IgD-negative memory B cell (primary cell): ENCODE measurements at regions not wholly inside any gene's neighbourhood (a gene's known extent, or its start where the extent isn't known, plus 50 kb on each side); places are given as distances from the start of the nearest gene placed in this dataset.
"Not testable (repeated sequence)": the region's sequence is repeated elsewhere in the genome, so short reads cannot be mapped to it uniquely, and the experiment has no call there.

Experiments used
- H3K27ac Mint-ChIP-seq, 3 donors: one replicate each; pipeline ENCODE4 v1.8.0; 2020 to 2022; ENCODE audit warnings: mild to moderate bottlenecking in 3 of 3, mixed read lengths in 3 of 3, moderate library complexity in 1 of 3
- H3K27me3 Mint-ChIP-seq: one replicate; pipeline ENCODE4 v1.8.0; 2021; ENCODE audit warnings: mixed read lengths
- H3K36me3 Mint-ChIP-seq: one replicate; pipeline ENCODE4 v1.8.0; 2020; ENCODE audit warnings: mild to moderate bottlenecking, mixed read lengths
- H3K4me1 Mint-ChIP-seq, 3 donors: one replicate each; pipeline ENCODE4 v1.8.0; 2020 to 2022; ENCODE audit warnings: mixed read lengths in 3 of 3, mild to moderate bottlenecking in 1 of 3
- H3K4me3 Mint-ChIP-seq, 4 donors: one replicate each; pipeline ENCODE4 v1.8.0; 2020 to 2022; ENCODE audit warnings: mild to moderate bottlenecking in 4 of 4, mixed read lengths in 4 of 4, moderate library complexity in 3 of 4
- H3K9me3 Mint-ChIP-seq, 3 donors: one replicate each; pipeline ENCODE4 v1.8.0; 2020 to 2021; ENCODE audit warnings: mixed read lengths in 3 of 3, mild to moderate bottlenecking in 1 of 3

DNA sequence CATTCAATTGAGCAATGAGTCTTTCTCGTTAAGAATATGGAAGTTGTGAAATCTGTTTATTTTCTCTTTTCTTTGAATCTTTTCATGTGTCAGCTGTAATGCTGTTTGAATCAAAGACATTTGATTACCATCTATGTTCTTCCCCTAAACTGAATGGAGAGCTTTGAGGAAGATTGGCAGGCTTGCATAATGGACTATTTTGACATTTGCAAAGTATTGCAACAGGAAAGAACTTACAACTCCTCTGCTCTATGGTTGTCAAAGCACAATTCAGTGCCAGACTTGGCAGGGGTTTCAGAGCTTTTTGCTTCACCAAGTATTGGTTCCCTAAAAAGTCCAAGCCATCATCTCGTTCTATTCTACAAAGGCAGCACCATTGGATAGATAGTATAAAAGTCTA lies 549.0 kb upstream of the NUDT12 start:
- no peaks in the 10 kb centered on the region for H3K4me1 Mint-ChIP-seq
- H3K36me3 Mint-ChIP-seq: no peaks in the 10 kb centered on the region
- H3K27ac Mint-ChIP-seq: no peak overlapping the region
- peaks cover 0 to 7% (median 3%) of the 10 kb centered on the region in 3 donors for H3K9me3 Mint-ChIP-seq
- no peaks in the 10 kb centered on the region for H3K27me3 Mint-ChIP-seq
- no peak overlapping the region for H3K4me3 Mint-ChIP-seq

DNA sequence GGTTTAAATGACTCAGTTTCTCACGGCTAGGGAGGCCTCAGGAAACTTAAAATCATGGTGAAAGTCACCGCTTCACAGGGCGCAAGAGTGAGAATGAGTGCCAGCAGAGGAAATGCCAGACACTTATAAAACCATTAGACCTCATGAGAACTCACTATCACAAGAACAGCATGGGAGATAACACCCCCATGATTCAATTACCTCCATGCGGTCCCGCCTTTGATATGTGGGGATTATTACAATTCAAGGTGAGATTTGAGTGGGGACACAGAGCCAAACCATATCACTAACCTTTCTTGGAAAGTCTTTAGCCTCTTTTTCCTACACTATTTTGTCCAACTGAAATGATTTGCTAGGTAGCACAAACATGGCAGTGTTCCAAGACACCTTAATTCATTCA lies 533.9 kb upstream of the NUDT12 start:
- H3K9me3 Mint-ChIP-seq: peaks cover 3 to 16% (median 5%) of the 10 kb centered on the region in 3 donors

DNA sequence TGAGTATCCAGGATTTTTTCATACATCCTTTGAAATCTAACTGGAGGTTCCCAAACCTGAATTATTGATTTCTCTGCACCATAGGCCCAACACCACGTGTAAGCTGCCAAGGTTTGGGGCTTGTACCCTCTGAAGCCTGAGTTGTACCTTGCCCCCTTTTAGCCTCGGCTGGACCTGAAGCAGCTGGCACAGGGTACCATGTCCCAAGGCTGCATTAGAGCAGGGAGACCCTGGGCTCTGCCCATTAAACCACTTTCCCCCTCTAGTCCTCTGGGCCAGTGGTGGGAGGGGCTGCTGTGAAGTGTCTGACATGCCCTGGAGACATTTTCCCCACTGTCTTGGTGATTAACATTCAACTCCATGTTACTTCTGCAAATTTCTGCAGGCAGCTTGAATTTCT lies 532.9 kb upstream of the NUDT12 start:
- H3K27me3 Mint-ChIP-seq: no peaks in the 10 kb centered on the region
- no peaks in the 10 kb centered on the region for H3K4me1 Mint-ChIP-seq
- no peak overlapping the region for H3K4me3 Mint-ChIP-seq
- H3K36me3 Mint-ChIP-seq: no peaks in the 10 kb centered on the region
- H3K9me3 Mint-ChIP-seq: peaks cover 3 to 16% (median 5%) of the 10 kb centered on the region in 3 donors
- no peak overlapping the region for H3K27ac Mint-ChIP-seq

More for the DNA sequence above, 533.9 kb upstream of the NUDT12 start:
- Mint-ChIP-seq H3K27me3 (no peaks in the 10 kb centered on the region), H3K27ac (no peak overlapping the region), H3K36me3 (no peaks in the 10 kb centered on the region), H3K4me1 (no peaks in the 10 kb centered on the region), H3K4me3 (no peak overlapping the region)

DNA sequence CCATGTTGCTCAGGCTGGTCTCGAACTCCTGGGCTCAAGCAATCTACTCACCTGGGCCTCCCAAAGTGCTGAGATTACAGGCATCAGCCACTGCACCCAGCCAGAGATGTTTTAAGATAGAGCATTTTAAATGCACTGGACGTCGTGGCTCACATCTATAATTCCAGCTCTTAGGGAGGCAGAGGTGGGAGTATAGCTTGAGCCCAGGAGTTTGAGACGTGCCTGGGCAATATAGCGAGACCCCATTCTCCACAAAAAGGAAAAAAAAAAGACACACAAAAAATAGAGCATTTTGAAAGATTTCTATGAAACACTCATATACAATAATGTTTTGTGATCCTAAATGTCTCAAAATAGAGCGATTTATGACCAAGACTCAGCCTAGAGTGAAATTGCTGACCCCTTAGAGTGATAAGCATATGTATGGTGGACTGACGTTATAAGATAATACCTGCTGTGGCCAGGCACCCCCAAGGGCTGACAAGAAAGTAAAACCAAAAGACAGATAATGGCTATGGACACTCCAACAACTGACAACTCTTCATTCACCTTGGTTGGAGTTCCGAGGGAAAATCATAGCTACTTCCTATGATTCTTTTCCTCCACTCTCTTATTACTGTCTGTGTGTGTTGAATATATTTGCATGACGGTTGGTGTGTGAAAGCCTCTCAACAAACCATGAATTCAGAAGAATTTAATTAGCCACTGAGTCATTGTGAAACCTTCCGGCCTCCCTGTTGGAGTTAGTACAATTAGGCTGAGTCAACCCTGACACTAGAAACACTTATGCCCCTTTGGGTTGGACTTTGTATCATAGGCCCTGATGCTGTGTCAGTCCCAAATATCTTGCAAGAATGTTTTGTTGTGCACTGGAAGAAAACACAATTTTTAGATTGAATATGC lies 526.5 kb upstream of the NUDT12 start:
- no peaks in the 10 kb centered on the region for H3K36me3 Mint-ChIP-seq
- no peaks in the 10 kb centered on the region for H3K27me3 Mint-ChIP-seq
- H3K27ac Mint-ChIP-seq: no peak overlapping the region
- H3K9me3 Mint-ChIP-seq: peaks cover 0 to 8% (median 2%) of the 10 kb centered on the region in 3 donors
- H3K4me1 Mint-ChIP-seq: no peaks in the 10 kb centered on the region
- H3K4me3 Mint-ChIP-seq: no peak overlapping the region

GRCh38 chr5:104084896-104085295 lies 522.3 kb upstream of the NUDT12 start:
- Mint-ChIP-seq H3K9me3 (peaks cover 0 to 14% (median 2%) of the 10 kb centered on the region in 3 donors), H3K27me3 (no peaks in the 10 kb centered on the region), H3K4me3 (no peak overlapping the region), H3K27ac (no peak overlapping the region), H3K4me1 (no peaks in the 10 kb centered on the region), H3K36me3 (no peaks in the 10 kb centered on the region)

DNA sequence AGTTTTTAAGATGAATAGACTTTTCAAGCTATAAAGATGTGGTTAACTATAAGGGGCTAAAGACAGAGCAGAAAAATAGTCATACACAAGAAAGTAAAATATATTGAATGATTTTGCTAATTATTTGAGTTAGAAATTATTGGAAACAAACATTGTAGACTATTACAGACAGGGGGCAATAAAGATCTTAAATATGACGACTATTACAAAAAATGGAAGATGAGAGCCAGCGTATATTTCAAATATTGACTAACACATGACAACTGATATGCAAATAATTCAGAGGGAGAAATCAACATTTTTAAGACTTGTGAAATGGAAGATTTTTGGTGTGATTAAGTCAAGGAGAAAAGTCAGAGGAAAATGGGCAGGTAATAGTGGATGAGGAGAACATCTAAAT lies 520.2 kb upstream of the NUDT12 start:
- Mint-ChIP-seq H3K27me3 (no peaks in the 10 kb centered on the region), H3K4me1 (no peaks in the 10 kb centered on the region), H3K36me3 (no peaks in the 10 kb centered on the region), H3K27ac (no peak overlapping the region), H3K4me3 (no peak overlapping the region), H3K9me3 (peaks cover 0 to 7% (median 0%) of the 10 kb centered on the region in 3 donors)

DNA sequence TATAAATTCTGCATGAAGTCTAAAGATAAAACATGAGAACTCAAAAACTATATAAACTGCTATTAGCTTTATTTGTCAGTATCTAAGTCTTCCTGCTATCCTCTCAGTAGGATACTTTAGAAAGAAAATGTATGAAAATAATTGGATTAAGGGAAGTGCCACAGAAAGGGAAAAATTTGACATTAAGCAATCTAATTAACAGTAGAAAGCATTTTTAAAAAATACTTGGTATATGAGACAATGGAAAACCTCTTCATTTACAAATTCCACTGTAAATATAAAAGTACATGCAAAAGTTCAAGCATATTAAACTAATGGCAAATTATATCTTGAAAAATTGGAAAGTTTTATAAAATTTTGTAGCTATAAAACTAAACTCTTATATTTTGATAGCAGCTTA lies 518.6 kb upstream of the NUDT12 start:
- Mint-ChIP-seq H3K4me3 (no peak overlapping the region), H3K9me3 (peaks cover 0 to 5% (median 0%) of the 10 kb centered on the region in 3 donors), H3K4me1 (no peaks in the 10 kb centered on the region), H3K27ac (no peak overlapping the region), H3K36me3 (no peaks in the 10 kb centered on the region), H3K27me3 (no peaks in the 10 kb centered on the region)

- Mint-ChIP-seq H3K27me3 (no peaks in the 10 kb centered on the region), H3K9me3 (peaks cover 0 to 5% (median 0%) of the 10 kb centered on the region in 3 donors), H3K4me1 (no peaks in the 10 kb centered on the region), H3K4me3 (no peak overlapping the region), H3K36me3 (no peaks in the 10 kb centered on the region), H3K27ac (no peak overlapping the region)
Observed at GRCh38 chr5:104080646-104081175, 518.1 kb upstream of the NUDT12 start.

DNA sequence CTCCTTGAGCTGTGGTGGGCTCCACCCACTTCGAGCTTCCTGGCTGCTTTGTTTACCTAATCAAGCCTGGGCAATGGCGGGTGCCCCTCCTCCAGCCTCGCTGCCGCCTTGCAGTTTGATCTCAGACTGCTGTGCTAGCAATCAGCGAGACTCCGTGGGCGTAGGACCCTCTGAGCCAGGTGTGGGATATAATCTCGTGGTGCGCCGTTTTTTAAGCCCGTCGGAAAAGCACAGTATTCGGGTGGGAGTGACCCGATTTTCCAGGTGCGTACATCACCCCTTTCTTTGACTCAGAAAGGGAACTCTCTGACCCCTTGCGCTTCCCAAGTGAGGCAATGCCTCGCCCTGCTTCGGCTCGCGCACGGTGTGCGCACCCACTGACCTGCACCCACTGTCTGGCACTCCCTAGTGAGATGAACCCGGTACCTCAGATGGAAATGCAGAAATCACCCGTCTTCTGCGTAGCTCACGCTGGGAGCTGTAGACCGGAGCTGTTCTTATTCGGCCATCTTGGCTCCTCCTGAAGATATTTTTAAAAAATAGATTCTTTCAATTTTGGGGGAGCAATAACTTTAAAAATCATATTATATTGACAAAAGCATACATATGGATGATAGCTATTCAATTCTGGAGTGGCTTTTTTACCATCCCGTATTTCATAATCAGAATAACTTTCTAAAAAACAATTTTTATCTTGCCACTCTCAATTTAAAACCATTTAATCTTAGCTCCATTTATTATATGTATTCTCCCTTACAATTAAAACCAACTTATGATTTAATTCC lies 517.5 kb upstream of the NUDT12 start:
- not testable (repeated sequence) for H3K27ac Mint-ChIP-seq, H3K4me1 Mint-ChIP-seq, H3K4me3 Mint-ChIP-seq, H3K36me3 Mint-ChIP-seq, H3K9me3 Mint-ChIP-seq, H3K27me3 Mint-ChIP-seq

DNA sequence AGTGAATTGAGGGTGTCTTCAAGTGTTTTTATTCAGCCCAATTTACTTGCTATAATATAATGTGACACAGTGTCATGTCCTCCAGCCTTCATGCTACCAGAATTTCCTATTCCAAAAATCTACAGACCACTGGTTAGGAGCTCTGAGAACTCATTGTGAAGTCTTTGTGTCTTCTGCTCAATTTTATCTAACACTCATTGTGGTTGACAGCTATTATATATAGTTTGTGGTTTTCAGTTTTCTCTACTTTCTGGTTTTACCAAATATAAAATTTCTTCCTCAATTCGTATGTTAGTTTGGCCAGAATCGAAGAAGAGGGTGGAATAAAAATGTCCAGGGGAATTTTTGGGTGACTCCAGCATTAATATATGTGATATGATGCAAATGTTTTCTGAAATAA lies 509.3 kb upstream of the NUDT12 start:
- Mint-ChIP-seq H3K4me3 (no peak overlapping the region), H3K4me1 (no peaks in the 10 kb centered on the region), H3K36me3 (no peaks in the 10 kb centered on the region), H3K27ac (no peak overlapping the region), H3K9me3 (no peaks in the 10 kb centered on the region), H3K27me3 (no peaks in the 10 kb centered on the region)

DNA sequence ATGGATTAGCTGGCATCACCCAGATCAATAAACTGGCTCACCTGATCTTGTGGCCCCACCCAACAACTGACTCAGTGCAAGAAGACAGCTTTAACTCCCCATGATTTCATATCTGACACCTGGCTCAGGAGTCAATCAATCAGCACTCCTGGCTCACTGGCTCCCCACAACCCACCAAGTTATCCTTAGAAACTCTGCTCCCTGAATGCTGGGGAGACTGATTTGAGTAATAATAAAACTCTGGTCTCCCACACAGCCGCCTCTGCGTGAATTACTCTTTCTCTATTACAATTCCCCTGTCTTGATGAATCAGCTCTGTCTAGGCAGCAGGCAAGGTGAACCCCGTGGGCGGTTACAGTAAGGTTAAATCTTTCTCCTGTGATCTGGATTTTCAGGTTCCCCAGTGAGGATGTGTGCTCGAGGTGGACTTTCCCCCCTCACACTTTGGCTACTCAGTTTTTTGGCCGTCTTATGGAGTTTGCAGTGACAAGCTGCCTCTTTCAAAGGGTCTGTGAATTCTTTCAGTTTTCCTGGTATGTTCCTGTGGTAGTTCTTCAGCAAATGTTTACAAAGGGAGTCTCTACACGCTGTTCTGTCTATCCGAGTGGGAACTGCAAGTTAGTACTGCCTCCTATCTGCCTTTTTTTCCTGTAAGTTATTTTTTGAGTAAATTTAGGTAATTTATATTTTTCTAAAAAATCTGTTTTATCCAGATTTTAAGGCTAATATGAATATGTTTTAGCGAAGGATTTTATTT lies 500.2 kb upstream of the NUDT12 start:
- Mint-ChIP-seq H3K9me3 (no peaks in the 10 kb centered on the region), H3K36me3 (no peaks in the 10 kb centered on the region)

GRCh38 chr5:104061707-104062106 lies 499.1 kb upstream of the NUDT12 start:
- H3K27me3 Mint-ChIP-seq: no peaks in the 10 kb centered on the region
- H3K27ac Mint-ChIP-seq: no peak overlapping the region
- no peaks in the 10 kb centered on the region for H3K9me3 Mint-ChIP-seq
- no peaks in the 10 kb centered on the region for H3K4me1 Mint-ChIP-seq
- no peaks in the 10 kb centered on the region for H3K36me3 Mint-ChIP-seq
- H3K4me3 Mint-ChIP-seq: no peak overlapping the region

More for the DNA sequence above, 500.2 kb upstream of the NUDT12 start:
- Mint-ChIP-seq H3K27ac (no peak overlapping the region), H3K4me3 (no peak overlapping the region), H3K4me1 (no peaks in the 10 kb centered on the region), H3K27me3 (no peaks in the 10 kb centered on the region)

DNA sequence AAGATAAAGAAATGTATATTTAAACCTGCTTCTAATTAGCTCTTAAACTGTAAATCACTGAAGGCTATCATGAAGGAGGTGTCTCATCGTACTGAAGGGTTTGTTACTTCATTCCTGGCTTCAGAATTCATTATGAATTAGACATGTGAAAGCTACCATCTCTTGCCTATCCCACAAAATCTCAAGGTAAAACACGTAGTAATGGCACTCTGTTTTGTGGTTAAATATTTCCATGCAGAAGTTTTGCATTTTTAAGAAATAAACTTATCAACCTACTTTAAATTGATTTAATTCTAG lies 490.7 kb upstream of the NUDT12 start:
- H3K27me3 Mint-ChIP-seq: no peaks in the 10 kb centered on the region

GRCh38 chr5:104052558-104053352 lies 490.2 kb upstream of the NUDT12 start:
- Mint-ChIP-seq H3K4me1 (peaks cover 0 to 4% (median 0%) of the 10 kb centered on the region in 3 donors), H3K27me3 (no peaks in the 10 kb centered on the region), H3K27ac (no peak overlapping the region), H3K9me3 (peaks cover 2 to 6% (median 4%) of the 10 kb centered on the region in 3 donors), H3K36me3 (peaks cover 2% of the 10 kb centered on the region), H3K4me3 (no peak overlapping the region)

More for the DNA sequence above, 490.7 kb upstream of the NUDT12 start:
- no peak overlapping the region for H3K27ac Mint-ChIP-seq
- H3K4me3 Mint-ChIP-seq: no peak overlapping the region
- H3K36me3 Mint-ChIP-seq: peaks cover 2% of the 10 kb centered on the region
- peaks cover 0 to 4% (median 0%) of the 10 kb centered on the region in 3 donors for H3K4me1 Mint-ChIP-seq
- peaks cover 2 to 6% (median 4%) of the 10 kb centered on the region in 3 donors for H3K9me3 Mint-ChIP-seq
